ENCODE measurements at regions not wholly inside any gene's neighbourhood (a gene's known extent, or its start where the extent isn't known, plus 50 kb on each side); places are given as distances from the start of the nearest gene placed in this dataset.
"Not testable (repeated sequence)": the region's sequence is repeated elsewhere in the genome, so short reads cannot be mapped to it uniquely, and the experiment has no call there.

DNA sequence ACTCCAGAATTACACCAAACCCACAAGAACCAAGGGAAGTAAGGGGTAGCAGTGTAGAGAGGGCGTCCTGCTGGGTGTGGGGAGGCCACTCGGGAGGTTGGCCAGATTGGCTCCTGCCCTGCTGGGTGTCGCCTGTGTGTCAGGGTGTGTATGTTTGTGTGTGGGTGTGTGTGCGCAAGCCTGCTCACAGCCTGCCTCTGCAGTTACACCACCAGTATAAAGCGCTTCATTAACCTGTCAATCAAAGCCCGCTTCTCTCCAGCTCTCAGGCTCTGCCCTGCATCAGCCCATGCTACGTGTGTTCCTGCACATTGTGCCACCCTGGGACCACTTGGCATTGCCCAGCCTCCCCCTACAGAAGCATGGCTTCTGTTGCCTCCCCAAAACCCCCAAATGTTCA, 83.3 kb upstream of the PAX2 start:
- no peak overlapping the region for H3K4me3 Mint-ChIP-seq
- TF ChIP-seq, protein P1, sequence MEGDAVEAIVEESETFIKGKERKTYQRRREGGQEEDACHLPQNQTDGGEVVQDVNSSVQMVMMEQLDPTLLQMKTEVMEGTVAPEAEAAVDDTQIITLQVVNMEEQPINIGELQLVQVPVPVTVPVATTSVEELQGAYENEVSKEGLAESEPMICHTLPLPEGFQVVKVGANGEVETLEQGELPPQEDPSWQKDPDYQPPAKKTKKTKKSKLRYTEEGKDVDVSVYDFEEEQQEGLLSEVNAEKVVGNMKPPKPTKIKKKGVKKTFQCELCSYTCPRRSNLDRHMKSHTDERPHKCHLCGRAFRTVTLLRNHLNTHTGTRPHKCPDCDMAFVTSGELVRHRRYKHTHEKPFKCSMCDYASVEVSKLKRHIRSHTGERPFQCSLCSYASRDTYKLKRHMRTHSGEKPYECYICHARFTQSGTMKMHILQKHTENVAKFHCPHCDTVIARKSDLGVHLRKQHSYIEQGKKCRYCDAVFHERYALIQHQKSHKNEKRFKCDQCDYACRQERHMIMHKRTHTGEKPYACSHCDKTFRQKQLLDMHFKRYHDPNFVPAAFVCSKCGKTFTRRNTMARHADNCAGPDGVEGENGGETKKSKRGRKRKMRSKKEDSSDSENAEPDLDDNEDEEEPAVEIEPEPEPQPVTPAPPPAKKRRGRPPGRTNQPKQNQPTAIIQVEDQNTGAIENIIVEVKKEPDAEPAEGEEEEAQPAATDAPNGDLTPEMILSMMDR (IDR thresholded peaks at IDR 0.05; ENCODE audit: unreplicated experiment in 3 of 3): no peak
- H3K36me3 Mint-ChIP-seq (ENCODE audit: low read depth): no peaks in the 10 kb centered on the region
- H3K27me3 Mint-ChIP-seq (ENCODE audit: low read depth): peaks cover 88% of the 10 kb centered on the region
- H3K9me3 Mint-ChIP-seq: peaks cover 4% of the 10 kb centered on the region
- no peaks in the 10 kb centered on the region for H3K4me1 Mint-ChIP-seq
- no peak overlapping the region for H3K27ac Mint-ChIP-seq

DNA sequence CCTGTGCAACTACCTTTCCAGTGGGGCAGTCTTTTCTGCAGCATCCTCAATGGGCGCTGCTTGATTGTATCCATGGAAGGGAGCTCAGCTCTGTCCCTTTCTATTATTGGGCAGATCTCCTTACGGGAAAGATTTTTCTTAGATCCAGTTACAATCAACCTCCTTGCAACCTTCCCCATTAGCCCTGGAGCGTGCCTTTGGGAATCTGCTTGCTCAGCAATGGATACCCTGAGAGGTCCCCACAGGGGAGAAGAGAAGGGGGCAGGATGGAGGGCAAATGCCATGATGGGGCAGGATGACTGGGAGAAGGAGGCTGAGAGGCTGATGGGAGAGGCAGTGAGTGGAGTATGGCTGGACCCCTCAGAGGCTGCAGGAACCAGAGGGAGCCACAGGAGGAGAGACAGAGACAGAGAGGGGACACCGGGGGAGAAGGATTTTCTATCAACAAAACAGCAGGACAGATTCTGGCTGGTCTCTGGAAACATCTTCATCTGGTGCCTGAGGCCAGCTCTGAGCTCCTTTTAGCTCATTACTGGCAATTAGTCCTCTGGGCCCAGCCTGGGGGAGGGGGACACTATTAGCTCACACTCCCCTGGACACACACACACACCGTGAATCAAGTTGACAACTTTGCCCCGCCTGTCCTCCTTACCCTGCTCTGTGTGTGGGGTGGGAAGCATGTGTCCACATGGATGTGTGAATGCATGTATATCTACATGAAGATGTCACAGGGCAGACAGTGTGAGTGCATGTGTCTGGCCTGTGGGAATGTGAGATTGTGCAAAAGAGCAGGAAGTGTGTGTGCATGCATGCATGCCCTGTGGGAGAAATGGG, 80.8 kb upstream of the PAX2 start:
- Mint-ChIP-seq H3K4me1 (no peaks in the 10 kb centered on the region), H3K27ac (no peak overlapping the region), H3K36me3 (ENCODE audit: low read depth) (no peaks in the 10 kb centered on the region), H3K4me3 (no peak overlapping the region), H3K9me3 (peaks cover 2% of the 10 kb centered on the region), H3K27me3 (ENCODE audit: low read depth) (peaks cover 87% of the 10 kb centered on the region)
- TF ChIP-seq, protein P1 (IDR thresholded peaks at IDR 0.05; ENCODE audit: unreplicated experiment in 3 of 3): no peak

DNA sequence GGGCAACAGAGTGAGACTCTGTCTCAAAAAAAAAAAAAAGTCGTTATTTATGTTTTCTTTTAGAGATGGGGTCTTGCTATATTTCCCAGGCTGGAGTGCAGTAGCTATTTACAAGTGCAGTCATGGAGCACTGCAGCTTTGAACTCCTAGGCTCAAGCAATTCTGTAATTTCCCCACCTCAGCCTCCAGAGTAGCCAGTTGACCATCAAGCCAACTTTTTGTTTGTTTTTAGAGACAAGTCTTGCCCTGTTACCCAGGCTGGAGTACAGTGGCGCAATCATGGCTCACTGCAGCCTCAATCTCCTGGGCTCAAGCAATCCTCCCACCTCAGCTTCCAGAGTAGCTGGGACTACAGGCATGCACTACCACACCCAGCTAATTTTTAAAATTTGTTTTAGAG, 78.7 kb upstream of the PAX2 start:
- H3K27me3 Mint-ChIP-seq (ENCODE audit: low read depth): peaks cover 85% of the 10 kb centered on the region
- H3K36me3 Mint-ChIP-seq (ENCODE audit: low read depth); H3K9me3 Mint-ChIP-seq; H3K4me3 Mint-ChIP-seq; H3K27ac Mint-ChIP-seq; H3K4me1 Mint-ChIP-seq: not testable (repeated sequence)

DNA sequence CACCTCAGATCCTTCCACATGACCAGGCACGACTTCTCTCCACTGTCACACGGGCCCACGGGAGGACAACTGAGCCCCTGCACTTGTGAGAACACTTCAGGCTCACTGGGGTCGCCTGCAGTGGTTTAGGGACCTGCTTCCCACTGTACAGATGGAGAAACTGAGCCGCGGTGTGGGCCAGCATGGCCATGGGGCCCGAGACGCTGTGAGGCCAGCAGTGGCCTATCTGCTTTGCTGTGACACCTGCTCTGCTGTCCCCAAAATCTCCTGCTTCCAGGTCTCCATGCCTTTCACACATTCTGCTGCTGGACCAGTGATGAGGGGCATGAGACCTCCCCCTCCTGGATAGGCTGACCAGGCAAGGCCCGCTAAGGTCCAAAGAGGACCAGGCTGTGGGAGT, 75.8 kb upstream of the PAX2 start:
- Mint-ChIP-seq H3K36me3 (ENCODE audit: low read depth) (no peaks in the 10 kb centered on the region), H3K9me3 (no peaks in the 10 kb centered on the region), H3K4me1 (no peaks in the 10 kb centered on the region), H3K4me3 (no peak overlapping the region), H3K27ac (no peak overlapping the region), H3K27me3 (ENCODE audit: low read depth) (peaks cover 89% of the 10 kb centered on the region)
- TF ChIP-seq, protein P1 (IDR thresholded peaks at IDR 0.05; ENCODE audit: unreplicated experiment in 3 of 3): no peak

DNA sequence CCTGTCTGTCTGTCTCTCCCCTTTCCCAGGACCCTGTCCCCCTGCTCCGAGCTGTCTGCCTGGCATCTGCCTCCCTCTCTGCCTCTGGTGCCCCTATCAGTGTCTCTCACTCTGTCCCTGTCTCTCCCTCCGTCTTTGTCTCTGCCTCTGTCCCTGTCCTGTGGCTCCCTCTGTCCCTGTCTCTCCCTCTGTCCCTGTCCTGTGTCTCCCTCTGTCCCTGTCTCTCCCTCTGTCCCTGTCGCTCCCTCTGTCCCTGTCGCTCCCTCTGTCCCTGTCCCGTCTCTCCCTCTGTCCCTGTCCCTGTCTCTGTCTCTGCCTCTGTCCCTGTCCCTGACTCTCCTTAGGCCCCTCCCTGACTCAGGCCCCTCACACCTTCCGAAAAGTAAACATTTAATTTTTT, 75.0 kb upstream of the PAX2 start:
- Mint-ChIP-seq H3K36me3 (ENCODE audit: low read depth) (no peaks in the 10 kb centered on the region), H3K27me3 (ENCODE audit: low read depth) (peaks cover 82% of the 10 kb centered on the region), H3K4me1 (no peaks in the 10 kb centered on the region), H3K9me3 (no peaks in the 10 kb centered on the region), H3K4me3 (peak overlapping the region in 1 of 3 experiments; percentile 18), H3K27ac (no peak overlapping the region)
- TF ChIP-seq, protein P1 (IDR thresholded peaks at IDR 0.05; ENCODE audit: unreplicated experiment in 3 of 3): no peak

DNA sequence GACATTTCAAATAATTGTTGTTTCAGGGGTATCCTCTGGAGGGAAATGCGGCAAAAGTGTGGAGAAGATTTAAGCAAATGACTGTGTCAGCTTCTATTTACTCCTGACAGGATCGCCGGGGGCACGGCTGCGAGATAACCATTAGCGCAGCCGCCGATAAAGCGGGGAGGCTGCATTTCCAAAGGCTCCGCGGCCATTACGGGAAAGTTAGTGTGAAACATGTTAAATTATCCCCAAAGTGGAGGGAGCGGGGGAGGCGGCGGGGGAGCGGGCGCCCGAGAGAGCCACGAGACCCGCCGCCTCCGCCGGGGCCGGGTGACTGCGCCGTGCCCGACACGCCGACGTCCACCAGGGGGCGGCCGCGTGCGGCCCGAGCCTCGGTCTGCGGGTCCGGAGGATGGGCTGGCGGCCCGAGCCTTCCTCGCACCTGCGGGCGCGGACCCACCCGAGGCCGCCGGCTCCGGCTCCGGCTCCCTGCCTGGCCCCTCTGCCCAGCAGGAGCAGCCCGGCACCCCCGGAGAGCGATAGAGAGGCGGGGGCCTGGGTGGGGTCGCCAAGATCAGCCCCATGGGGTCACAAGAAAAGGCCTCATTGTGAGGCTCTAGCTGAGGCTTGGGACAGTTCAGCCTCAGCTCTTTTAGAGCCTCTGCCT, 74.4 kb upstream of the PAX2 start:
- Mint-ChIP-seq H3K36me3 (ENCODE audit: low read depth) (no peaks in the 10 kb centered on the region), H3K27me3 (ENCODE audit: low read depth) (peaks cover 86% of the 10 kb centered on the region), H3K4me1 (no peaks in the 10 kb centered on the region), H3K4me3 (peak overlapping the region in 1 of 3 experiments; percentile 29), H3K27ac (no peak overlapping the region), H3K9me3 (no peaks in the 10 kb centered on the region)
- TF ChIP-seq, protein P1 (IDR thresholded peaks at IDR 0.05; ENCODE audit: unreplicated experiment in 3 of 3): peak; percentile 70 to 95 (median 86)
